H1 (cell line): ENCODE measurements at regions not wholly inside any gene's neighbourhood (a gene's known extent, or its start where the extent isn't known, plus 50 kb on each side); places are given as distances from the start of the nearest gene placed in this dataset.

Experiments
- BCL11A ChIP-seq, 2 experiments: IDR thresholded peaks; one replicate each; pipeline ENCODE4 v1.6.1; 2011; ENCODE audit warnings: low read depth in 2 of 2, low read length in 2 of 2, mild to moderate bottlenecking in 2 of 2
- CHD2 ChIP-seq: IDR thresholded peaks from 2 replicates; pipeline ENCODE4 v1.6.1; 2012; ENCODE audit warnings: low read length, improper control_type of control experiment
- EP300 ChIP-seq, 2 experiments: IDR thresholded peaks; 1 replicate in 1 of 2; 2 replicates in 1 of 2; pipeline ENCODE4 v1.6.1; 2011 to 2012; ENCODE audit warnings: low read depth in 2 of 2, low read length in 2 of 2, mild to moderate bottlenecking in 2 of 2, borderline replicate concordance in 1 of 2, inconsistent platforms in 1 of 2, moderate library complexity in 1 of 2
- KDM5A ChIP-seq: fragments of 200-600 bp; IDR thresholded peaks from 2 replicates; pipeline ENCODE4 v1.7.1; 2012; ENCODE audit warnings: mild to moderate bottlenecking, low read length, inconsistent platforms, mixed read lengths
- RBBP5 ChIP-seq: IDR thresholded peaks from 2 replicates; pipeline ENCODE4 v1.7.1; 2012; ENCODE audit warnings: low read depth, mild to moderate bottlenecking, inconsistent platforms, low read length, moderate library complexity, borderline replicate concordance
- RNF2 ChIP-seq: fragments of 200-900, 300-1000 bp; sonication (generic); IDR thresholded peaks from 2 replicates; pipeline ENCODE4 v1.7.1; 2016; ENCODE audit warnings: borderline replicate concordance, low read depth, mild to moderate bottlenecking, antibody characterized with exemption, low read length; ENCODE audit not compliant: poor library complexity, severe bottlenecking; ENCODE audit errors: missing control alignments
- RXRA ChIP-seq: IDR thresholded peaks from 2 replicates; pipeline ENCODE4 v1.6.1; 2011; ENCODE audit warnings: low read depth, mild to moderate bottlenecking, low read length, moderate library complexity; ENCODE audit not compliant: insufficient read depth
- YY1 ChIP-seq: IDR thresholded peaks from 2 replicates; pipeline ENCODE4 v1.6.1; 2011; ENCODE audit warnings: low read depth, mild to moderate bottlenecking, low read length

- TF ChIP-seq RNF2 (no peak), KDM5A (no peak), YY1 (no peak), CHD2 (no peak), EP300 (IDR thresholded peaks at IDR 0.05; ENCODE audit: borderline replicate concordance in 1 of 2, low read depth in 2 of 2, low read length in 2 of 2) (no peak), RBBP5 (no peak), BCL11A (IDR thresholded peaks at IDR 0.05; ENCODE audit: low read depth in 2 of 2, low read length in 2 of 2) (no peak), RXRA (no peak)
These were observed 153.7 kb upstream of the PRDM1 start (continued) for GRCh38 chr6:105932440-105932839.
